OCI-LY1 (cell line): ENCODE measurements at regions not wholly inside any gene's neighbourhood (a gene's known extent, or its start where the extent isn't known, plus 50 kb on each side); places are given as distances from the start of the nearest gene placed in this dataset.

ENCODE experiments used
- H2AFZ ChIP-seq: fragments of 200-600 bp; sonication (generic), shearing (Covaris generic); 2 replicates; pipeline ENCODE4 v1.6.0; 2014; ENCODE audit warnings: antibody characterized with exemption, mild to moderate bottlenecking, low read length
- H3F3A ChIP-seq: fragments of 200-600 bp; sonication (generic), shearing (Covaris generic); 2 replicates; pipeline ENCODE4 v1.6.0; 2014; ENCODE audit warnings: mild to moderate bottlenecking, antibody characterized with exemption, low read length, moderate library complexity; ENCODE audit not compliant: insufficient read depth
- H3K27ac ChIP-seq: fragments of 200-600 bp; sonication (generic); 2 replicates; pipeline ENCODE4 v1.5.1; 2014; ENCODE audit warnings: low read length, mixed run types, mild to moderate bottlenecking, low read depth; ENCODE audit not compliant: poor library complexity, severe bottlenecking
- H3K27me3 ChIP-seq: fragments of 200-600 bp; sonication (generic); 2 replicates; pipeline ENCODE4 v1.6.0; 2014; ENCODE audit warnings: antibody characterized with exemption, mild to moderate bottlenecking, low read length, moderate library complexity; ENCODE audit not compliant: insufficient read depth
- H3K36me3 ChIP-seq: fragments of 200-600 bp; sonication (generic); 2 replicates; pipeline ENCODE4 v1.6.1; 2014; ENCODE audit warnings: mild to moderate bottlenecking, antibody characterized with exemption, low read length, moderate library complexity, mixed read lengths; ENCODE audit not compliant: insufficient read depth
- H3K4me1 ChIP-seq: fragments of 200-600 bp; sonication (generic); 2 replicates; pipeline ENCODE4 v1.5.1; 2014; ENCODE audit warnings: mild to moderate bottlenecking, low read length, moderate library complexity; ENCODE audit not compliant: insufficient read depth, severe bottlenecking
- H3K4me2 ChIP-seq: fragments of 200-600 bp; sonication (generic), shearing (Covaris generic); 2 replicates; pipeline ENCODE4 v1.6.1; 2014; ENCODE audit warnings: low read length
- H3K4me3 ChIP-seq: fragments of 200-600 bp; sonication (generic); 2 replicates; pipeline ENCODE4 v1.5.1; 2014; ENCODE audit warnings: low read length, low read depth, mild to moderate bottlenecking, mixed read lengths; ENCODE audit not compliant: poor library complexity, severe bottlenecking
- H3K79me2 ChIP-seq: fragments of 200-600 bp; shearing (Covaris generic); 2 replicates; pipeline ENCODE4 v1.6.1; 2016; ENCODE audit warnings: mixed run types, low read length, mixed read lengths; ENCODE audit not compliant: insufficient read depth
- H3K9ac ChIP-seq: fragments of 200-600 bp; sonication (generic), shearing (Covaris generic); 2 replicates; pipeline ENCODE4 v1.6.1; 2014; ENCODE audit warnings: mild to moderate bottlenecking, low read length, mixed read lengths
- H3K9me2 ChIP-seq: fragments of 200-600 bp; sonication (generic), shearing (Covaris generic); 2 replicates; pipeline ENCODE4 v1.6.1; 2014; ENCODE audit warnings: low read depth, mild to moderate bottlenecking, low read length, mixed read lengths
- H3K9me3 ChIP-seq: fragments of 200-600 bp; shearing (Covaris generic); 2 replicates; pipeline ENCODE4 v1.6.1; 2014; ENCODE audit warnings: low read length, mixed read lengths
- H4K20me1 ChIP-seq: fragments of 200-600 bp; sonication (generic), shearing (Covaris generic); 2 replicates; pipeline ENCODE4 v1.6.0; 2016; ENCODE audit warnings: mild to moderate bottlenecking, low read length; ENCODE audit not compliant: insufficient read depth
- EZH2 ChIP-seq: fragments of 200-600 bp; sonication (generic), shearing (Covaris generic); IDR thresholded peaks from 2 replicates; pipeline ENCODE4 v1.8.0; 2017; ENCODE audit warnings: borderline replicate concordance, mixed run types, mild to moderate bottlenecking, antibody characterized with exemption, low read length, moderate library complexity, mixed read lengths
- TF ChIP-seq, protein P1 (sequence below): fragments of 200-600 bp; sonication (generic), shearing (Covaris generic); IDR thresholded peaks from 2 replicates; pipeline ENCODE4 v1.5.1; 2017; ENCODE audit warnings: mild to moderate bottlenecking, antibody characterized with exemption, low read length, moderate library complexity, mixed read lengths

DNA sequence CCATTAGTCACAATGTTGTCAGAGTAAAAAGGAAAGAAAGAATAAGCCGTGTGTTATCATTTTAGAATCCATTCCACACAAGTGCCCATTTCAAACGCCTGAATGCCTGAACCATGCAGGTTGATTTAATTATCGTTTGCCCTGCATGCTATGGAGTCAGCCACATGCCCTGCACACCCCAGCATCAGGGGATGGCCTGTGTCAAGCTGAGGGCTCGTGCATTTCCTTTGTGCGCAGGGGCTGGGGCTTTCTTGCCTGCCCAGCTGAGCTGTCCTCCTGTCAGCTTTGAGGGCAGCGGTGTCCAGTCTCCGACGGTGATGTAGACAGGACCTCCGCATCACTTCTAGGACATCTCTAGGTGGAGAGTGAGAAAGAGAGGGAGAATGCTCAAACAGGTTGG is 200.4 kb downstream of the TSN start:
- Histone ChIP-seq H3K4me2 (no peak overlapping the region), H2AFZ (no peak overlapping the region), H3K9me3 (no peaks in the 10 kb centered on the region), H4K20me1 (no peaks in the 10 kb centered on the region), H3K27ac (no peak overlapping the region), H3F3A (no peaks in the 10 kb centered on the region; the same call in 1 of the 2 replicates), H3K4me1 (peaks cover 35% of the 10 kb centered on the region), H3K9me2 (no peaks in the 10 kb centered on the region), H3K9ac (no peak overlapping the region), H3K4me3 (no peak overlapping the region), H3K36me3 (peaks cover 14% of the 10 kb centered on the region), H3K79me2 (no peaks in the 10 kb centered on the region), H3K27me3 (no peaks in the 10 kb centered on the region)
- TF ChIP-seq, protein P1, sequence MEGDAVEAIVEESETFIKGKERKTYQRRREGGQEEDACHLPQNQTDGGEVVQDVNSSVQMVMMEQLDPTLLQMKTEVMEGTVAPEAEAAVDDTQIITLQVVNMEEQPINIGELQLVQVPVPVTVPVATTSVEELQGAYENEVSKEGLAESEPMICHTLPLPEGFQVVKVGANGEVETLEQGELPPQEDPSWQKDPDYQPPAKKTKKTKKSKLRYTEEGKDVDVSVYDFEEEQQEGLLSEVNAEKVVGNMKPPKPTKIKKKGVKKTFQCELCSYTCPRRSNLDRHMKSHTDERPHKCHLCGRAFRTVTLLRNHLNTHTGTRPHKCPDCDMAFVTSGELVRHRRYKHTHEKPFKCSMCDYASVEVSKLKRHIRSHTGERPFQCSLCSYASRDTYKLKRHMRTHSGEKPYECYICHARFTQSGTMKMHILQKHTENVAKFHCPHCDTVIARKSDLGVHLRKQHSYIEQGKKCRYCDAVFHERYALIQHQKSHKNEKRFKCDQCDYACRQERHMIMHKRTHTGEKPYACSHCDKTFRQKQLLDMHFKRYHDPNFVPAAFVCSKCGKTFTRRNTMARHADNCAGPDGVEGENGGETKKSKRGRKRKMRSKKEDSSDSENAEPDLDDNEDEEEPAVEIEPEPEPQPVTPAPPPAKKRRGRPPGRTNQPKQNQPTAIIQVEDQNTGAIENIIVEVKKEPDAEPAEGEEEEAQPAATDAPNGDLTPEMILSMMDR, result no peak
- TF ChIP-seq EZH2, result no peak

DNA sequence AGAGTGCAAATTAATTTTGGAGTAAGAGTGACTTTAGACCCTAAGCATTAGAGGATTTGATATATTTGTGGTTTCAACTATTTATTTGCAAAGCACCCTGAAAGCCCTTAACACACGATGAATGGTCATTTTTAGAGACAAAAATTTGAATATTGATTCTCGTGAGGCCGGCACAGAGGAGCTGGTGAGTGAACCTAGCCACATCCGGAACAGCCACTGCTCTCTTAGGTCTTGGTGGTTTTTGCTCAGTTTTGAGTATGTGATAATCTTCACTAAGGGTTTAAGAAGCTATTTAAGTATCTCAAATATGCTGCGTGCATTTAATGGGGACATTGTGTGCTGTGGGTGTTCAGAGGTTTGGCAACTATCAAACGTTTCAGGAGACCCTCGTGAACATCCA is 204.8 kb downstream of the TSN start:
- Histone ChIP-seq H3K9ac (peak overlapping the region; percentile 41; the same call in 1 of the 2 replicates), H3K4me3 (no peak overlapping the region), H3K27me3 (no peaks in the 10 kb centered on the region), H3K4me1 (peaks cover 41% of the 10 kb centered on the region), H3K9me2 (no peaks in the 10 kb centered on the region), H3K27ac (peak overlapping the region; percentile 38), H3K9me3 (no peaks in the 10 kb centered on the region), H3F3A (no peaks in the 10 kb centered on the region; the same call in 1 of the 2 replicates), H3K79me2 (no peaks in the 10 kb centered on the region), H4K20me1 (no peaks in the 10 kb centered on the region), H3K36me3 (peaks cover 7% of the 10 kb centered on the region; the same call in 1 of the 2 replicates), H2AFZ (no peak overlapping the region), H3K4me2 (peak overlapping the region; percentile 31)
- TF ChIP-seq, protein P1, result no peak
- TF ChIP-seq EZH2, result no peak

DNA sequence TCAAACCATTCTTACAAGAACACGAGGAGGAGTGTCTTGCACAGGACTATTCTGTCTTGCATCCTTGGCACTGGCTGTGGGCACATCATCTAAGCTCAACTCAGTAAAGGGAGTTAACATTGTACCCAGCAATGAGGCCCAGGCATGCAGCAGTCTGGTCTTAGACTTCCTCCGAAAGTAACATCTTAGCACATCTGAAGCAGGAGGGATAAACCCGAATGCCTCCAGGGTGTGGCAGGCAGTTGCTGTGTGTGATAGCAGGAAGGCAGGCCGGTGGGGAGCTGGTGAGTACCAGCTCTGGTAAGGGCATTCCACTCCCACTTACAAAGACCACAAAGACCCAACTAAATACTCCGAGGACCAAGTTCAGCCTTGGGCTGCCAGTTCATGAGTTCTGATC is 206.3 kb downstream of the TSN start:
- H3K36me3 ChIP-seq, result peaks cover 7% of the 10 kb centered on the region; the same call in 1 of the 2 replicates
- no peak overlapping the region for H3K4me2 ChIP-seq
- H3K27ac ChIP-seq, result no peak overlapping the region
- no peak overlapping the region for H2AFZ ChIP-seq
- no peaks in the 10 kb centered on the region for H4K20me1 ChIP-seq
- no peaks in the 10 kb centered on the region for H3K9me3 ChIP-seq
- H3K79me2 ChIP-seq, result no peaks in the 10 kb centered on the region
- TF ChIP-seq EZH2, result no peak
- TF ChIP-seq, protein P1, result no peak
- no peak overlapping the region for H3K9ac ChIP-seq
- H3K4me3 ChIP-seq, result no peak overlapping the region
- no peaks in the 10 kb centered on the region for H3K27me3 ChIP-seq
- H3K9me2 ChIP-seq, result no peaks in the 10 kb centered on the region
- H3F3A ChIP-seq, result no peaks in the 10 kb centered on the region; the same call in 1 of the 2 replicates
- H3K4me1 ChIP-seq, result peaks cover 41% of the 10 kb centered on the region
